Cardiac muscle cell (in vitro differentiated cells and primary cell): ENCODE measurements at regions not wholly inside any gene's neighbourhood (a gene's known extent, or its start where the extent isn't known, plus 50 kb on each side); places are given as distances from the start of the nearest gene placed in this dataset.

ENCODE experiments used
- DNase-seq, 2 donors: peaks; one replicate each; pipeline versions ENCODE4 v3.0.0 to v3.0.0-alpha.2; 2010 to 2017; ENCODE audit warnings: low read depth in 1 of 2, low spot score in 1 of 2
- H3K27ac ChIP-seq: fragments of 200-600 bp; sonication (generic); 2 replicates; pipeline ENCODE4 v1.5.1; 2016
- H3K27me3 ChIP-seq: fragments of 200-600 bp; sonication (generic); 2 replicates; pipeline ENCODE4 v1.6.0; 2016; ENCODE audit warnings: control low read depth
- H3K36me3 ChIP-seq: fragments of 200-600 bp; sonication (generic); 2 replicates; pipeline ENCODE4 v1.5.1; 2016; ENCODE audit warnings: control low read depth
- H3K4me1 ChIP-seq: fragments of 200-600 bp; sonication (generic); 2 replicates; pipeline ENCODE4 v1.8.1; 2017; ENCODE audit warnings: low read depth, mild to moderate bottlenecking, mixed run types
- H3K4me3 ChIP-seq: fragments of 200-600 bp; sonication (generic); 2 replicates; pipeline ENCODE4 v1.5.1; 2016; ENCODE audit warnings: mild to moderate bottlenecking
- H3K9me3 ChIP-seq: fragments of 200-600 bp; sonication (generic); 2 replicates; pipeline ENCODE4 v1.5.1; 2017; ENCODE audit warnings: low read depth, mild to moderate bottlenecking, control low read depth
- CTCF ChIP-seq: IDR thresholded peaks from 2 replicates; pipeline ENCODE4 v1.5.1; 2012; ENCODE audit warnings: low read depth, mild to moderate bottlenecking, low read length

DNA sequence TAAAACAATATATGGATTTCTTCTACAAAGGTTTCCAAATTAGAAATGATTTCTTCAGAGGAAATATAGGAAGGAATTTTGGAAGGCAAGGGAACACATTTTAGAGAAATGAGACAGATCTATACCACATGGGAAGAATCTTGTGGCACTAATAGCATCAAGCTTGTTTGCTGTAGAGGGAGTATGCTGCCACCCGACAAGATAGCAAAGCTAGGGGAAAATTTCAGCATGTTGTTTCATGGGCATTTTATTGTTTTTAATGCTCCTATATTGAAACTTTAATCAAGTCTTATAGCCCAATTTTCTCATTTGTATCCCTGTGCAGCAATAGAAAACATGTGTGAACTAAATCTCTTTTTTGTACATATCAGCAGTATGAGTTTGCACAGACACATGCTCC lies 551.7 kb upstream of the INTU start:
- H3K4me3 ChIP-seq, result no peak overlapping the region
- H3K27me3 ChIP-seq, result no peaks in the 10 kb centered on the region
- no peak overlapping the region for H3K27ac ChIP-seq
- DNase-seq, result no peak
- H3K4me1 ChIP-seq, result no peaks in the 10 kb centered on the region
- no peak for TF ChIP-seq CTCF
- H3K9me3 ChIP-seq, result no peaks in the 10 kb centered on the region
- no peaks in the 10 kb centered on the region for H3K36me3 ChIP-seq

DNA sequence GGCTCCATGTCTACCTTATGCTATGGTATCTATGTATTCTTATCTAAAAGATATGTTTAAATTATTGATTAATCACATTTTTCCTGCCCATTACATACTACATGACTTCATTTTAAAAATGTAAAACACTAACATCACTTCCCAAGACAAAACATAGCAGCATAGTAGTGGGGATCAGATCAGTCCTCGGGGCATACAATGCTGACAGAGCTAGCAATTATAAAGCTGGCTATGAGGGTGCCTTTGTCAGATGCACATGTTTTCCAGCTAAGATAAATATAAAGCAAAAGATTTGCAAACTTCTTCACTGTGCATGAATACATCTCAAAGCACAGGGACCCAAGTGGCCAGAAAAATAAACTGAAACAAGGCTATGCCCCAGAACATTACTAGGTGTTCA lies 549.8 kb upstream of the INTU start:
- no peaks in the 10 kb centered on the region for H3K36me3 ChIP-seq
- no peak for DNase-seq
- no peaks in the 10 kb centered on the region for H3K9me3 ChIP-seq
- H3K27ac ChIP-seq, result no peak overlapping the region
- TF ChIP-seq CTCF, result no peak
- no peaks in the 10 kb centered on the region for H3K4me1 ChIP-seq
- H3K27me3 ChIP-seq, result no peaks in the 10 kb centered on the region
- H3K4me3 ChIP-seq, result no peak overlapping the region

DNA sequence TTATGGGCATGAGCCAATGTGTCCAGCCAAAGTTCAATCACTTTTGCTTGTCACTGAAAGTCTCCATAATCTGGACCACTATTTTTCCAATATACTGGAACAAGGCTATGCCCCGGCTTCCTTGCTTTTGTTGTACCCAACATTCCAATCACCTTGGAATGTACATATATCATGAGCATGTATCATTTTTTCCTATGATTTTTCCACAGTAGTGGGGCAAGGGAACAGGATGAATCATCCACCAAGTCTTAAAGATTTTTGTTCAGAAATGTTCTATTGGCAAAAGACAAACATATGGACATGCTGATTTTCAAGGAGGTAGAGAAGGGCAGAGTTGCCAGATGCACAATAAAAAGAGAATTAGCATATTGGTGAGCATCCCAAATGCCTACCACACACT lies 548.1 kb upstream of the INTU start:
- Histone ChIP-seq H3K4me3 (no peak overlapping the region), H3K9me3 (no peaks in the 10 kb centered on the region), H3K27ac (no peak overlapping the region), H3K27me3 (no peaks in the 10 kb centered on the region), H3K36me3 (no peaks in the 10 kb centered on the region), H3K4me1 (no peaks in the 10 kb centered on the region)
- no peak for TF ChIP-seq CTCF
- DNase-seq, result no peak

GRCh38 chr4:127097061-127097460 lies 535.7 kb upstream of the INTU start:
- TF ChIP-seq CTCF, result no peak
- H3K9me3 ChIP-seq, result no peaks in the 10 kb centered on the region
- no peaks in the 10 kb centered on the region for H3K27me3 ChIP-seq
- DNase-seq, result no peak
- H3K27ac ChIP-seq, result no peak overlapping the region
- no peak overlapping the region for H3K4me3 ChIP-seq
- H3K36me3 ChIP-seq, result no peaks in the 10 kb centered on the region
- H3K4me1 ChIP-seq, result no peaks in the 10 kb centered on the region

DNA sequence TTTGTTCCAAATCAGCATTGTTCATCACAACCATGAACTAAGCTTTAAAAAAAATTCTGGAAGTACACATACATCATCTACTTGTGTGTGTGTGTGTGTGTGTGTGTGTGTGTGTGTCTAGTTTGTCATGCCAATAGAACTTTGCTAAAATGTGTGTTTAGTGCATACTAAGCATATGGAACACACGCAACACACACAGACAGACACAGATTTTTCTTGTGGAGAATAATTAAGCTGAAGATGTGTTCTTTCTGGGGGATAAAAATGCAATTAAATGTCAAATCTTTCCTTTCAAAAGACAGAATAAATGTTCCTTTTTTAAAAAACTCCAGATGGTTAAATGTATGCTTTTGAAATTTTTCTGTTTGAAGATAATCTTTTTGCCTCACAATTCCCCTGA lies 530.4 kb upstream of the INTU start:
- no peak overlapping the region for H3K4me3 ChIP-seq
- H3K27me3 ChIP-seq, result no peaks in the 10 kb centered on the region
- no peak overlapping the region for H3K27ac ChIP-seq
- DNase-seq, result no peak
- H3K9me3 ChIP-seq, result no peaks in the 10 kb centered on the region
- no peak for TF ChIP-seq CTCF
- H3K4me1 ChIP-seq, result no peaks in the 10 kb centered on the region
- no peaks in the 10 kb centered on the region for H3K36me3 ChIP-seq

- Histone ChIP-seq H3K4me3 (no peak overlapping the region), H3K4me1 (no peaks in the 10 kb centered on the region), H3K27ac (no peak overlapping the region), H3K36me3 (no peaks in the 10 kb centered on the region), H3K27me3 (no peaks in the 10 kb centered on the region), H3K9me3 (no peaks in the 10 kb centered on the region)
- peak in 1 of 2 donors; percentile 53 for DNase-seq
- TF ChIP-seq CTCF, result no peak
These were observed 529.1 kb upstream of the INTU start for GRCh38 chr4:127103681-127104115.
